ENCODE measurements at regions not wholly inside any gene's neighbourhood (a gene's known extent, or its start where the extent isn't known, plus 50 kb on each side); places are given as distances from the start of the nearest gene placed in this dataset.

DNA sequence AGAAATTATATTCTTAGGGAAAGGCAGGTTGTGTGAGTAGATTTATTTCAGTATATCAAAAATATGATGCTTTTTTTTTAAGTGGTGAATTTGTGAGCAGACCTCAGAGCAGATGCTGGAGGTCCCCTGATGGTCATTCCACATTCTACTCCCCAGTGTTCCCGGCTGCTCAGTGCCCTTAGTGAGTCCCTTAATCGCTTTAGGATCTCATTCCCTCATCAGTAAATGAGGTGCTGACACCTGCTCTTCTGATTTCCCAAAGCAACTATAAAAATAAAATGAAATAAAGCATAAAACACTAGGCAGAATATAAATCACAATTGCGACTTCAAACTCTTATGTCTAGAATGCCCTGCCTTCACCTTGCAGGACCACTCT is 216.2 kb upstream of the TNP1 start:
- TF ChIP-seq, protein P1, sequence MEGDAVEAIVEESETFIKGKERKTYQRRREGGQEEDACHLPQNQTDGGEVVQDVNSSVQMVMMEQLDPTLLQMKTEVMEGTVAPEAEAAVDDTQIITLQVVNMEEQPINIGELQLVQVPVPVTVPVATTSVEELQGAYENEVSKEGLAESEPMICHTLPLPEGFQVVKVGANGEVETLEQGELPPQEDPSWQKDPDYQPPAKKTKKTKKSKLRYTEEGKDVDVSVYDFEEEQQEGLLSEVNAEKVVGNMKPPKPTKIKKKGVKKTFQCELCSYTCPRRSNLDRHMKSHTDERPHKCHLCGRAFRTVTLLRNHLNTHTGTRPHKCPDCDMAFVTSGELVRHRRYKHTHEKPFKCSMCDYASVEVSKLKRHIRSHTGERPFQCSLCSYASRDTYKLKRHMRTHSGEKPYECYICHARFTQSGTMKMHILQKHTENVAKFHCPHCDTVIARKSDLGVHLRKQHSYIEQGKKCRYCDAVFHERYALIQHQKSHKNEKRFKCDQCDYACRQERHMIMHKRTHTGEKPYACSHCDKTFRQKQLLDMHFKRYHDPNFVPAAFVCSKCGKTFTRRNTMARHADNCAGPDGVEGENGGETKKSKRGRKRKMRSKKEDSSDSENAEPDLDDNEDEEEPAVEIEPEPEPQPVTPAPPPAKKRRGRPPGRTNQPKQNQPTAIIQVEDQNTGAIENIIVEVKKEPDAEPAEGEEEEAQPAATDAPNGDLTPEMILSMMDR (IDR thresholded peaks at IDR 0.05) = no peak
- TF ChIP-seq POLR2A (IDR thresholded peaks at IDR 0.05) = no peak
- no peak for TF ChIP-seq EP300 (IDR thresholded peaks at IDR 0.05)
- no peak for TF ChIP-seq POLR2AphosphoS5 (IDR thresholded peaks at IDR 0.05)
